A549 (cell line): ENCODE measurements at regions not wholly inside any gene's neighbourhood (a gene's known extent, or its start where the extent isn't known, plus 50 kb on each side); places are given as distances from the start of the nearest gene placed in this dataset.

Experiments
- CEBPB ChIP-seq, 2 experiments: fragments of >200 bp in 1 of 2; sonication (Bioruptor Twin) in 1 of 2; formaldehyde crosslinking in 1 of 2; IDR thresholded peaks; 2 replicates each; pipeline ENCODE4 v1.6.1; 2012 to 2016
- JUN ChIP-seq, 2 experiments: fragments of >200 bp; sonication (Bioruptor Twin); formaldehyde crosslinking; IDR thresholded peaks; 2 replicates in 1 of 2; 3 replicates in 1 of 2; pipeline ENCODE4 v1.6.1; 2016 to 2017
- PHF8 ChIP-seq: fragments of 200-600 bp; sonication (generic); IDR thresholded peaks from 2 replicates; pipeline ENCODE4 v1.6.1; 2016; ENCODE audit warnings: low read depth, mild to moderate bottlenecking, antibody characterized with exemption, moderate library complexity, borderline replicate concordance
- POLR2A ChIP-seq: IDR thresholded peaks from 2 replicates; pipeline ENCODE4 v1.6.1; 2012; ENCODE audit warnings: mild to moderate bottlenecking, low read length
- POLR2AphosphoS2 ChIP-seq: conservative IDR thresholded peaks from 2 replicates; pipeline ENCODE4 v1.6.1; 2012; ENCODE audit warnings: low read length, improper control_type of control experiment, inconsistent platforms
- RAD21 ChIP-seq, 2 experiments: fragments of >200 bp in 1 of 2; sonication (Bioruptor Twin) in 1 of 2; formaldehyde crosslinking in 1 of 2; IDR thresholded peaks in 1 of 2; conservative IDR thresholded peaks in 1 of 2; 2 replicates in 1 of 2; 3 replicates in 1 of 2; pipeline ENCODE4 v1.6.1; 2012 to 2018; ENCODE audit warnings: inconsistent platforms in 1 of 2
- RFX5 ChIP-seq: fragments of 450-650 bp; IDR thresholded peaks from 2 replicates; pipeline ENCODE4 v1.7.1; 2014; ENCODE audit warnings: antibody characterized with exemption, mild to moderate bottlenecking, moderate library complexity
- TP53 ChIP-seq: fragments of 250-450 bp; sonication (Bioruptor Pico); IDR thresholded peaks from 2 replicates; pipeline ENCODE4 v1.5.0; 2021; ENCODE audit warnings: mild to moderate bottlenecking, moderate library complexity
- TF ChIP-seq, protein P1 (sequence below): fragments of >200 bp; sonication (Bioruptor Twin); formaldehyde crosslinking; IDR thresholded peaks from 3 replicates; pipeline ENCODE4 v1.5.1; 2016
- TF ChIP-seq, protein P2 (sequence below): fragments of 450-650 bp; IDR thresholded peaks from 2 replicates; pipeline ENCODE4 v1.6.1; 2014; ENCODE audit warnings: antibody characterized with exemption
- TF ChIP-seq, protein P3 (sequence below): fragments of 200-600 bp; sonication (generic); IDR thresholded peaks from 2 replicates; pipeline ENCODE4 v1.6.1; 2016; ENCODE audit warnings: antibody characterized with exemption, mild to moderate bottlenecking, moderate library complexity
- TF ChIP-seq, protein P4 (sequence below): IDR thresholded peaks from 2 replicates; pipeline ENCODE4 v1.6.1; 2012

DNA sequence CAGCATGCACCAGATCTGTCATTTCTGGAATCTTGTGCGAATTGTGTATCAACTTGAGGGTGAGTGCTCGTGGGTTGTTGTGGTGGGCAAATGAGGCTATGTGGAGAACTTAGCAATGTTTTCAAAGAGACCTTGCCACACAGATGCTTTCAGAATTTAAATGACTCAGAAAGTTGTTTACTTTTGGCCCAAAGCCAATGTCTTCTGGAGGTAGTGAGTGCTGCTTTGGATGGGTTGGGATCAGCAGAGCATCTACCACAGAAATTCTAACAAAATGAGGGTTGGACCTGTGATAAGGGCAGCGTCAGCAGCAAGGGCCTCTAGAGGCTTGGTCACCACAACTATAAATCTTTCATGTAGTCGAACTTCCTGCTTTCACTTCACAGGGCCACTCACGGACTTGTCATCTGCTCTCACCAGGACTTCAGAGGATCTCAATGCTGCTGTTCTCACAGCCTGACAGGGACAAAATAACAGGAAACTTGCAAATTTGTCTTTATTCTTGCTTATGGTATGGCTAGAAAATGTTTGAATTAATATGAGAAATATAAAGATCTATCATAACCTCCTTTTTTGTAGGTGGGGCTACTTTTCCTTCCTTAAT is 111.4 kb downstream of the DACT1 start:
- TF ChIP-seq, protein P1, sequence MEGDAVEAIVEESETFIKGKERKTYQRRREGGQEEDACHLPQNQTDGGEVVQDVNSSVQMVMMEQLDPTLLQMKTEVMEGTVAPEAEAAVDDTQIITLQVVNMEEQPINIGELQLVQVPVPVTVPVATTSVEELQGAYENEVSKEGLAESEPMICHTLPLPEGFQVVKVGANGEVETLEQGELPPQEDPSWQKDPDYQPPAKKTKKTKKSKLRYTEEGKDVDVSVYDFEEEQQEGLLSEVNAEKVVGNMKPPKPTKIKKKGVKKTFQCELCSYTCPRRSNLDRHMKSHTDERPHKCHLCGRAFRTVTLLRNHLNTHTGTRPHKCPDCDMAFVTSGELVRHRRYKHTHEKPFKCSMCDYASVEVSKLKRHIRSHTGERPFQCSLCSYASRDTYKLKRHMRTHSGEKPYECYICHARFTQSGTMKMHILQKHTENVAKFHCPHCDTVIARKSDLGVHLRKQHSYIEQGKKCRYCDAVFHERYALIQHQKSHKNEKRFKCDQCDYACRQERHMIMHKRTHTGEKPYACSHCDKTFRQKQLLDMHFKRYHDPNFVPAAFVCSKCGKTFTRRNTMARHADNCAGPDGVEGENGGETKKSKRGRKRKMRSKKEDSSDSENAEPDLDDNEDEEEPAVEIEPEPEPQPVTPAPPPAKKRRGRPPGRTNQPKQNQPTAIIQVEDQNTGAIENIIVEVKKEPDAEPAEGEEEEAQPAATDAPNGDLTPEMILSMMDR = no peak
- no peak for TF ChIP-seq POLR2A
- no peak for TF ChIP-seq RFX5
- no peak for TF ChIP-seq POLR2AphosphoS2
- no peak for TF ChIP-seq RAD21 (conservative IDR thresholded peaks at IDR 0.05 in 1 of 2, IDR thresholded peaks at IDR 0.05 in 1 of 2)
- TF ChIP-seq, protein P2, sequence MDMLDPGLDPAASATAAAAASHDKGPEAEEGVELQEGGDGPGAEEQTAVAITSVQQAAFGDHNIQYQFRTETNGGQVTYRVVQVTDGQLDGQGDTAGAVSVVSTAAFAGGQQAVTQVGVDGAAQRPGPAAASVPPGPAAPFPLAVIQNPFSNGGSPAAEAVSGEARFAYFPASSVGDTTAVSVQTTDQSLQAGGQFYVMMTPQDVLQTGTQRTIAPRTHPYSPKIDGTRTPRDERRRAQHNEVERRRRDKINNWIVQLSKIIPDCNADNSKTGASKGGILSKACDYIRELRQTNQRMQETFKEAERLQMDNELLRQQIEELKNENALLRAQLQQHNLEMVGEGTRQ = no peak
- no peak for TF ChIP-seq PHF8
- TF ChIP-seq TP53 (CRISPR knock-in tag) = no peak
- no peak for TF ChIP-seq JUN (IDR thresholded peaks at IDR 0.05)
- no peak for TF ChIP-seq CEBPB (IDR thresholded peaks at IDR 0.05)
- TF ChIP-seq, protein P3, sequence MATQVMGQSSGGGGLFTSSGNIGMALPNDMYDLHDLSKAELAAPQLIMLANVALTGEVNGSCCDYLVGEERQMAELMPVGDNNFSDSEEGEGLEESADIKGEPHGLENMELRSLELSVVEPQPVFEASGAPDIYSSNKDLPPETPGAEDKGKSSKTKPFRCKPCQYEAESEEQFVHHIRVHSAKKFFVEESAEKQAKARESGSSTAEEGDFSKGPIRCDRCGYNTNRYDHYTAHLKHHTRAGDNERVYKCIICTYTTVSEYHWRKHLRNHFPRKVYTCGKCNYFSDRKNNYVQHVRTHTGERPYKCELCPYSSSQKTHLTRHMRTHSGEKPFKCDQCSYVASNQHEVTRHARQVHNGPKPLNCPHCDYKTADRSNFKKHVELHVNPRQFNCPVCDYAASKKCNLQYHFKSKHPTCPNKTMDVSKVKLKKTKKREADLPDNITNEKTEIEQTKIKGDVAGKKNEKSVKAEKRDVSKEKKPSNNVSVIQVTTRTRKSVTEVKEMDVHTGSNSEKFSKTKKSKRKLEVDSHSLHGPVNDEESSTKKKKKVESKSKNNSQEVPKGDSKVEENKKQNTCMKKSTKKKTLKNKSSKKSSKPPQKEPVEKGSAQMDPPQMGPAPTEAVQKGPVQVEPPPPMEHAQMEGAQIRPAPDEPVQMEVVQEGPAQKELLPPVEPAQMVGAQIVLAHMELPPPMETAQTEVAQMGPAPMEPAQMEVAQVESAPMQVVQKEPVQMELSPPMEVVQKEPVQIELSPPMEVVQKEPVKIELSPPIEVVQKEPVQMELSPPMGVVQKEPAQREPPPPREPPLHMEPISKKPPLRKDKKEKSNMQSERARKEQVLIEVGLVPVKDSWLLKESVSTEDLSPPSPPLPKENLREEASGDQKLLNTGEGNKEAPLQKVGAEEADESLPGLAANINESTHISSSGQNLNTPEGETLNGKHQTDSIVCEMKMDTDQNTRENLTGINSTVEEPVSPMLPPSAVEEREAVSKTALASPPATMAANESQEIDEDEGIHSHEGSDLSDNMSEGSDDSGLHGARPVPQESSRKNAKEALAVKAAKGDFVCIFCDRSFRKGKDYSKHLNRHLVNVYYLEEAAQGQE = no peak
- TF ChIP-seq, protein P4, sequence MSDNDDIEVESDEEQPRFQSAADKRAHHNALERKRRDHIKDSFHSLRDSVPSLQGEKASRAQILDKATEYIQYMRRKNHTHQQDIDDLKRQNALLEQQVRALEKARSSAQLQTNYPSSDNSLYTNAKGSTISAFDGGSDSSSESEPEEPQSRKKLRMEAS = no peak
